ENCODE measurements at regions not wholly inside any gene's neighbourhood (a gene's known extent, or its start where the extent isn't known, plus 50 kb on each side); places are given as distances from the start of the nearest gene placed in this dataset.
"Not testable (repeated sequence)": the region's sequence is repeated elsewhere in the genome, so short reads cannot be mapped to it uniquely, and the experiment has no call there.

- in situ Hi-C loops (cut with HindIII; ENCODE audit: low sequenced_read_pairs) = no loop called here
Observed at GRCh38 chr14:43479596-43480195, 1027.4 kb downstream of the FSCB start.

GRCh38 chr14:43476822-43477221 is 1030.3 kb downstream of the FSCB start:
- in situ Hi-C loops (cut with HindIII; ENCODE audit: low sequenced_read_pairs) = no loop called here

GRCh38 chr14:43475757-43476156 is 1031.3 kb downstream of the FSCB start:
- in situ Hi-C loops (cut with HindIII; ENCODE audit: low sequenced_read_pairs) = no loop called here

GRCh38 chr14:43471595-43471994 is 1035.5 kb downstream of the FSCB start:
- in situ Hi-C loops (cut with HindIII; ENCODE audit: low sequenced_read_pairs) = no loop called here

- in situ Hi-C loops (cut with HindIII; ENCODE audit: low sequenced_read_pairs) = no loop called here
Observed at GRCh38 chr14:43464968-43465367, 1042.1 kb downstream of the FSCB start.

- in situ Hi-C loops (cut with HindIII; ENCODE audit: low sequenced_read_pairs) = no loop called here
Observed at GRCh38 chr14:43449291-43449690, 1057.8 kb downstream of the FSCB start.

GRCh38 chr14:43438056-43438455 is 1069.0 kb downstream of the FSCB start:
- in situ Hi-C loops (cut with HindIII; ENCODE audit: low sequenced_read_pairs) = no loop called here

- in situ Hi-C loops (cut with HindIII; ENCODE audit: low sequenced_read_pairs) = no loop called here
Observed at GRCh38 chr14:43418324-43418723, 1088.8 kb downstream of the FSCB start.

- in situ Hi-C loops (cut with HindIII; ENCODE audit: low sequenced_read_pairs) = no loop called here
Observed at GRCh38 chr14:43413084-43413483, 1094.0 kb downstream of the FSCB start.

- in situ Hi-C loops (cut with HindIII; ENCODE audit: low sequenced_read_pairs) = no loop called here
Observed at GRCh38 chr14:43411841-43412240, 1095.2 kb downstream of the FSCB start.

GRCh38 chr14:43410631-43411030 is 1096.5 kb downstream of the FSCB start:
- in situ Hi-C loops (cut with HindIII; ENCODE audit: low sequenced_read_pairs) = no loop called here

- in situ Hi-C loops (cut with HindIII; ENCODE audit: low sequenced_read_pairs) = no loop called here
Observed at GRCh38 chr14:43408472-43408871, 1098.6 kb downstream of the FSCB start.

GRCh38 chr14:43407706-43408105 is 1099.4 kb downstream of the FSCB start:
- in situ Hi-C loops (cut with HindIII; ENCODE audit: low sequenced_read_pairs) = no loop called here

GRCh38 chr14:43406931-43407330 is 1100.2 kb downstream of the FSCB start:
- in situ Hi-C loops (cut with HindIII; ENCODE audit: low sequenced_read_pairs) = no loop called here

GRCh38 chr14:43399289-43399688 is 1107.8 kb downstream of the FSCB start:
- in situ Hi-C loops (cut with HindIII; ENCODE audit: low sequenced_read_pairs) = no loop called here

GRCh38 chr14:43370565-43370896 is 1136.6 kb downstream of the FSCB start:
- in situ Hi-C loops (cut with HindIII; ENCODE audit: low sequenced_read_pairs) = not testable (repeated sequence)

- in situ Hi-C loops (cut with HindIII; ENCODE audit: low sequenced_read_pairs) = no loop called here
Observed at GRCh38 chr14:43369710-43370564, 1137.1 kb downstream of the FSCB start.

- in situ Hi-C loops (cut with HindIII; ENCODE audit: low sequenced_read_pairs) = no loop called here
Observed at GRCh38 chr14:43362586-43362985, 1144.5 kb downstream of the FSCB start.

GRCh38 chr14:43361751-43362150 is 1145.3 kb downstream of the FSCB start:
- in situ Hi-C loops (cut with HindIII; ENCODE audit: low sequenced_read_pairs) = no loop called here

- in situ Hi-C loops (cut with HindIII; ENCODE audit: low sequenced_read_pairs) = no loop called here
Observed at GRCh38 chr14:43360239-43360638, 1146.8 kb downstream of the FSCB start.

- in situ Hi-C loops (cut with HindIII; ENCODE audit: low sequenced_read_pairs) = no loop called here
Observed at GRCh38 chr14:43359317-43359716, 1147.8 kb downstream of the FSCB start.

- in situ Hi-C loops (cut with HindIII; ENCODE audit: low sequenced_read_pairs) = no loop called here
Observed at GRCh38 chr14:43356979-43357545, 1150.0 kb downstream of the FSCB start.

Data from endothelial cell of hepatic sinusoid (primary cell).